Neural cell (in vitro differentiated cells): ENCODE measurements at regions not wholly inside any gene's neighbourhood (a gene's known extent, or its start where the extent isn't known, plus 50 kb on each side); places are given as distances from the start of the nearest gene placed in this dataset.

Experiments used
- CTCF ChIP-seq: fragments of 450-650 bp; IDR thresholded peaks from 2 replicates; pipeline ENCODE4 v1.5.1; 2014; ENCODE audit warnings: antibody characterized with exemption, mild to moderate bottlenecking, moderate library complexity; ENCODE audit not compliant: poor library complexity, severe bottlenecking
- EZH2 ChIP-seq: fragments of 200-600, 300-800 bp; shearing (Covaris generic), sonication (generic); IDR thresholded peaks from 2 replicates; pipeline ENCODE4 v1.6.1; 2014; ENCODE audit warnings: antibody characterized with exemption, low read length, borderline replicate concordance, mild to moderate bottlenecking; ENCODE audit not compliant: insufficient read depth, poor library complexity, severe bottlenecking
- POLR2AphosphoS5 ChIP-seq: IDR thresholded peaks from 2 replicates; pipeline ENCODE4 v1.6.1; 2012
- RAD21 ChIP-seq: fragments of 450-650 bp; conservative IDR thresholded peaks from 2 replicates; pipeline ENCODE4 v1.6.1; 2014; ENCODE audit warnings: antibody characterized with exemption, mild to moderate bottlenecking, moderate library complexity
- REST ChIP-seq: IDR thresholded peaks from 2 replicates; pipeline ENCODE4 v1.6.1; 2012; ENCODE audit warnings: borderline replicate concordance
- SMC3 ChIP-seq: fragments of 450-650 bp; conservative IDR thresholded peaks from 2 replicates; pipeline ENCODE4 v1.6.1; 2014; ENCODE audit warnings: antibody characterized with exemption, mild to moderate bottlenecking, moderate library complexity; ENCODE audit not compliant: poor library complexity

GRCh38 chr3:56860939-56861338 is 59.2 kb upstream of the ARHGEF3 start:
- TF ChIP-seq REST (no peak), RAD21 (no peak), CTCF (no peak), EZH2 (no peak), SMC3 (no peak), POLR2AphosphoS5 (no peak)
